CD14-positive monocyte (primary cell): ENCODE measurements at regions not wholly inside any gene's neighbourhood (a gene's known extent, or its start where the extent isn't known, plus 50 kb on each side); places are given as distances from the start of the nearest gene placed in this dataset.

Experiments used
- DNase-seq, 3 donors: peaks; one replicate each; pipeline ENCODE4 v3.0.0-alpha.2; 2011 to 2022
- H2AFZ ChIP-seq: 2 replicates; pipeline ENCODE4 v1.6.0; 2012; ENCODE audit warnings: mild to moderate bottlenecking, low read depth, low read length, inconsistent platforms; ENCODE audit not compliant: insufficient read depth, poor library complexity, severe bottlenecking
- H3K27ac ChIP-seq, 2 donors: 1 replicate in 1 of 2; 2 replicates in 1 of 2; pipeline ENCODE4 v1.5.1; 2012 to 2013; ENCODE audit warnings: low read length in 2 of 2, control low read depth in 1 of 2, inconsistent platforms in 1 of 2, low read depth in 1 of 2, mild to moderate bottlenecking in 1 of 2
- H3K27me3 ChIP-seq, 2 donors: one replicate each; pipeline versions ENCODE4 v1.6.0 to v1.6.1; 2011 to 2013; ENCODE audit warnings: low read length in 2 of 2; ENCODE audit not compliant: control insufficient read depth in 2 of 2, insufficient read depth in 2 of 2
- H3K36me3 ChIP-seq, 2 donors: replicated peaks in 1 of 2; 1 replicate in 1 of 2; 2 replicates in 1 of 2; pipeline versions ENCODE4 v1.5.1 to v1.6.1; 2012 to 2013; ENCODE audit warnings: low read length in 2 of 2, control low read depth in 1 of 2, inconsistent platforms in 1 of 2, mild to moderate bottlenecking in 1 of 2; ENCODE audit not compliant: insufficient read depth in 2 of 2, control insufficient read depth in 1 of 2
- H3K4me1 ChIP-seq, 2 donors: 1 replicate in 1 of 2; 2 replicates in 1 of 2; pipeline versions ENCODE4 v1.5.1 to v1.6.1; 2012 to 2013; ENCODE audit warnings: low read length in 2 of 2, control low read depth in 1 of 2, inconsistent platforms in 1 of 2, mild to moderate bottlenecking in 1 of 2, moderate library complexity in 1 of 2; ENCODE audit not compliant: insufficient read depth in 2 of 2, control insufficient read depth in 1 of 2
- H3K4me2 ChIP-seq: replicated peaks from 2 replicates; pipeline ENCODE3; 2012; ENCODE audit warnings: low read length, moderate library complexity, mild to moderate bottlenecking; ENCODE audit not compliant: poor library complexity, severe bottlenecking; ENCODE audit errors: extremely low read depth
- H3K4me3 ChIP-seq, 3 experiments: fragments of 200-600 bp in 1 of 3; sonication (generic) in 1 of 3; replicated peaks in 1 of 3; 1 replicate in 2 of 3; 2 replicates in 1 of 3; pipeline ENCODE4 v1.5.1; 2011 to 2013; ENCODE audit warnings: low read length in 3 of 3, mild to moderate bottlenecking in 3 of 3, control low read depth in 2 of 3, low read depth in 2 of 3, inconsistent platforms in 1 of 3, moderate library complexity in 1 of 3
- H3K79me2 ChIP-seq: 2 replicates; pipeline ENCODE4 v1.6.0; 2012; ENCODE audit warnings: mild to moderate bottlenecking, control low read depth, inconsistent platforms, low read length, moderate library complexity; ENCODE audit not compliant: insufficient read depth
- H3K9ac ChIP-seq: 2 replicates; pipeline ENCODE4 v1.6.0; 2017; ENCODE audit warnings: low read length, mild to moderate bottlenecking; ENCODE audit not compliant: insufficient read depth, poor library complexity, severe bottlenecking
- H3K9me3 ChIP-seq, 2 donors: replicated peaks in 1 of 2; 1 replicate in 1 of 2; 2 replicates in 1 of 2; pipeline versions ENCODE4 v1.5.1 to v1.6.1; 2012 to 2013; ENCODE audit warnings: low read length in 2 of 2, control low read depth in 1 of 2; ENCODE audit not compliant: control insufficient read depth in 1 of 2, insufficient read depth in 1 of 2
- H4K20me1 ChIP-seq: 2 replicates; pipeline ENCODE4 v1.6.0; 2012; ENCODE audit warnings: mild to moderate bottlenecking, low read length, control low read depth, moderate library complexity; ENCODE audit not compliant: insufficient read depth
- H3K27ac Mint-ChIP-seq, 7 donors: one replicate each; pipeline ENCODE4 v1.8.0; 2020; ENCODE audit warnings: mild to moderate bottlenecking in 7 of 7, mixed read lengths in 7 of 7, moderate library complexity in 6 of 7, inconsistent platforms in 2 of 7
- H3K27me3 Mint-ChIP-seq, 3 donors: one replicate each; pipeline ENCODE4 v1.8.0; 2021 to 2022; ENCODE audit warnings: low read depth in 3 of 3, mild to moderate bottlenecking in 3 of 3, mixed read lengths in 3 of 3, moderate library complexity in 3 of 3, inconsistent platforms in 1 of 3
- H3K36me3 Mint-ChIP-seq, 2 donors: one replicate each; pipeline ENCODE4 v1.8.0; 2020; ENCODE audit warnings: mixed read lengths in 2 of 2, inconsistent platforms in 1 of 2, mild to moderate bottlenecking in 1 of 2
- H3K4me1 Mint-ChIP-seq: one replicate; pipeline ENCODE4 v1.8.0; 2020; ENCODE audit warnings: mild to moderate bottlenecking, mixed read lengths
- H3K4me3 Mint-ChIP-seq, 2 donors: one replicate each; pipeline ENCODE4 v1.8.0; 2020; ENCODE audit warnings: mild to moderate bottlenecking in 2 of 2, mixed read lengths in 2 of 2, moderate library complexity in 1 of 2
- H3K9me3 Mint-ChIP-seq, 7 donors: one replicate each; pipeline ENCODE4 v1.8.0; 2020 to 2022; ENCODE audit warnings: mixed read lengths in 7 of 7, mild to moderate bottlenecking in 6 of 7, moderate library complexity in 6 of 7, inconsistent platforms in 2 of 7
- CTCF ChIP-seq: fragments of 200-600 bp; IDR thresholded peaks from one replicate; pipeline ENCODE4 v1.8.0; 2022; ENCODE audit warnings: antibody characterized with exemption, mild to moderate bottlenecking
- WGBS: methylation state at CpG from one replicate; pipeline ENCODE4 v1.1.5; 2013; ENCODE audit warnings: missing lambda C conversion rate; ENCODE audit not compliant: insufficient coverage; 5-methylcytosine and 5-hydroxymethylcytosine counted together
- intact Hi-C, 2 donors: fragments of 100-400 bp; cut with micrococcal nuclease; formaldehyde crosslinking; loops; one replicate each; pipeline versions ENCODE4 v1.15.0 to v1.15.1; 2023

GRCh38 chr3:14592836-14593235 is 52.7 kb upstream of the GRIP2 start:
- peaks cover 0 to 10% of the 10 kb centered on the region in 2 donors for H3K27me3 ChIP-seq
- H3K4me1 ChIP-seq = no peaks in the 10 kb centered on the region
- intact Hi-C loops = no loop called here
- H3K4me3 ChIP-seq = no peak overlapping the region
- Mint-ChIP-seq H3K4me1 (no peaks in the 10 kb centered on the region), H3K27me3 (peaks cover 5 to 30% (median 24%) of the 10 kb centered on the region in 3 donors), H3K27ac (no peak overlapping the region), H3K4me3 (no peak overlapping the region), H3K9me3 (peaks cover 0 to 7% (median 0%) of the 10 kb centered on the region in 7 donors), H3K36me3 (no peaks in the 10 kb centered on the region)
- H3K4me2 ChIP-seq = no peak overlapping the region
- no peak overlapping the region for H2AFZ ChIP-seq
- no peaks in the 10 kb centered on the region for H4K20me1 ChIP-seq
- no peaks in the 10 kb centered on the region for H3K79me2 ChIP-seq
- H3K9ac ChIP-seq = no peak overlapping the region
- H3K27ac ChIP-seq = no peak overlapping the region
- no peak for TF ChIP-seq CTCF
- H3K36me3 ChIP-seq = no peaks in the 10 kb centered on the region
- no peak for DNase-seq
- no peaks in the 10 kb centered on the region for H3K9me3 ChIP-seq
- WGBS = 91% methylated on average over 4 of the region's 5 CpGs

- H3K27me3 ChIP-seq = peaks cover 0 to 5% of the 10 kb centered on the region in 2 donors
- no peaks in the 10 kb centered on the region for H3K36me3 ChIP-seq
- Mint-ChIP-seq H3K27ac (no peak overlapping the region), H3K4me3 (no peak overlapping the region), H3K9me3 (peaks cover 0 to 14% (median 3%) of the 10 kb centered on the region in 7 donors), H3K4me1 (no peaks in the 10 kb centered on the region), H3K27me3 (peaks cover 13 to 28% (median 22%) of the 10 kb centered on the region in 3 donors), H3K36me3 (no peaks in the 10 kb centered on the region)
- H2AFZ ChIP-seq = no peak overlapping the region
- intact Hi-C loops = no loop called here
- H3K4me1 ChIP-seq = no peaks in the 10 kb centered on the region
- no peaks in the 10 kb centered on the region for H3K9me3 ChIP-seq
- WGBS = 80% methylated on average over 2 of the region's 8 CpGs
- no peak overlapping the region for H3K4me2 ChIP-seq
- DNase-seq = no peak
- H3K4me3 ChIP-seq = no peak overlapping the region
- TF ChIP-seq CTCF = no peak
- H3K79me2 ChIP-seq = no peaks in the 10 kb centered on the region
- no peaks in the 10 kb centered on the region for H4K20me1 ChIP-seq
- H3K27ac ChIP-seq = no peak overlapping the region
- H3K9ac ChIP-seq = no peak overlapping the region
These were observed 54.1 kb upstream of the GRIP2 start for GRCh38 chr3:14594234-14594633.
